Inflammatory macrophage treated with lipopolysaccharide for 4 hours (primary cell): ENCODE measurements at regions not wholly inside any gene's neighbourhood (a gene's known extent, or its start where the extent isn't known, plus 50 kb on each side); places are given as distances from the start of the nearest gene placed in this dataset.
"Not testable (repeated sequence)": the region's sequence is repeated elsewhere in the genome, so short reads cannot be mapped to it uniquely, and the experiment has no call there.

Experiments
- DNase-seq: peaks from one replicate; pipeline ENCODE4 v3.0.0-alpha.2; 2020

DNA sequence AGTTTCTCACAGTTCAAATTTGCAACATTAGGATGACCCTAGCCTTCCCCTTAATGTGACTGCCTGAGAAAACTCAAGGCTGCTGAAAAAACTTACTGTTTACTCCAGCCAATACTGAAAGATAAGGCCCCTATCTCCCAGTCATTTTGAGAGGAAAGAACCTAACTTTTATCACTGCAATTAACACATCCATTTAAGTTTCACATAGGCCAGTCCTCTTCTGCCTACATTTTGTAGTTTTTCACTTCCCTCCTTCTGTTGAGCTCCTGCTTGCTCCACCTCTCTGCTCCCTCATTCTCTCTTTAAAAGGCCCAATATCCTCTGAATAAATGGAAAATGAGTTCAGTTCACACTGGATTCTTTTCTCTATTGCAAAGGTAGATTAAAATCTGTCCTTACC, 1996.2 kb upstream of the FLRT2 start:
- DNase-seq: no peak

DNA sequence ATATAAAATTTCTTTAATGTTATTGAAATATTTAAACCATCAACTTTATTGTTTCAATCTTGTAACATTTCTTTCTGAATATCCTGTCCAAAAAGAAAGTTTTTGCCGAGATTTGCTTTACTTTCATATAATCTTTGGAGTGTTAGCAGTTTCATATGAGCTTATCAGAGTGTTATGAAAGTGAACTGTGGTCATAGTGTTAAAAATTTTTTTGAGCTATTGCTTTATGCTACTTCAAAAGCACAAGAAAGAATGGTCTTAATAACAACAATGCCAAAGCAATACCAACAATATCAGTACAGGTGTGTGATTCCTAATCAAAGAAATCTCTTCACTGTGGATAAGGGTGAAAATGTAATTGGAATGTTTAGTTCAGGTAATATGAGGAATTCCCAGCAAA, 1994.9 kb upstream of the FLRT2 start:
- DNase-seq: no peak

DNA sequence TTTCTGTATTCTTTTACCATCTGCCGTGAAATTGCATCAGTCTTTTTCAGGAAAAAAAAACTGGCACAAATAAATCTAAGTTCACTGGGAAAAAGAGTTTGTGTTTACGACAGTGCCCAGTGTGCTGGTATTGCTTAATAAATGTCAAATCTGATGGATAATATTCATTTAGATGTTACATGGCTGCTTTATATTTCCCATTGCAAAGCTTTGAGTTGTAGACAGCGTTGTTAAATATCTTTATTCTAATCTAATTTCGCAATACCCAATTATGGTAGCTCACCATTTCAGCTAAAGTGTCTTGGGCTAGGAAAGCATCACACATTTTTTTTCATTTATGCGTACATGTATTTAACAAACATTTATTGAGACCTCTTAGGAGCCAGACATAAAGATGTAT, 1994.5 kb upstream of the FLRT2 start:
- no peak for DNase-seq

DNA sequence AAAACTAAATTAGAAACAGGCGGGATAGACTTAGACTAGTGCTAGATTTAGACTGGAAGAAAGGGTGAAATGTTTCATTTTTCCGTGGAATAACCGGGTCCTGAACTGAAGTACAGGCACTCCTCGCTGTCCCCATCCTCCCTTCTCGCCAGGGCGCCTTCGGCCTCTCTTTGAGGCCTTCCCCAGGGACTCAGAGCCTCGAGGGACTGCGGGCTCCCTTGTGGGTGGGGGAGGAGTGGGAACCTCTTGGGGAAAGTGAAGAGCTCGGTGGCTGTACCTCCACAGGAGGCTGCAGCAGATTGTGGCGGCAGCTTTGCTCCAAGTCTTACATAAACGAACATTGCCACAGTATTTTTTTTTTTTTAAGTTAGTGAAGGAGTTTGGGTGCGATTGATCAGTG, 1988.8 kb upstream of the FLRT2 start:
- no peak for DNase-seq

DNA sequence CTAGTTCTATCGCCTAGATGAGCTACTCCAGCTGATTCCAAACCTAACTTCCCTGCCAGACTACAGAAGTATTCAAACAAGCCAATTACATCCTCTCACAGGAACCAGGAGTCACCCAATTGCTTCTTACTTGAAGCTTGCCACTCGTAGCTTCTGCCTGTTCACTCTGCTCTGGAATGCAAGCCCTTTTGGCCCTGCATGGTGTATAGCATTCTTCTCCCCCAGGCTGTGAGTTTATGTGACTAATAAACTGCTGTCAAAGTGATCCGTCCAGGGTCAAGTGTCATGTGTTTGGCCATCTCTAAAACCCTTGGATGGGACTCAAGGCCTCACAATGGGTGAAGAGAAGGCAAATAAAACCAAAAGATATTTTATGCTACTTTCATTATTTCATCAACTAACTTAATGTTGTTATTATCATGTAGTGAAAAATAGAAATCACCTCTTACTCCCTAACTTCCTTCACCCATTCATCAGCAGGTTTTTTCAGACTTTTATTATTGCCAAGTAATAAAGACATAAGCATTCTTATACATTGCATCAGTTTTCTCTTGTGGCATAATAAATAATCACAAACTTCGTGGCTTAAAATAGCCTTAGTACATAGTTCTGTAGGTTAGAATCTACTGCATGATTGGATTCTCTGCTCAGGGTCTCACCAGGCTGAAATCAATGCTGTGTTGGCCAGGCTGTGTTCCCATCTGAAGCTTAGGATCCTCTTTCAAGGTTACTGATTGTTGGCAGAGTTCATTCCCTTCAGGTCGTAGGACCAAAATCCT, 1981.7 kb upstream of the FLRT2 start:
- no peak for DNase-seq

DNA sequence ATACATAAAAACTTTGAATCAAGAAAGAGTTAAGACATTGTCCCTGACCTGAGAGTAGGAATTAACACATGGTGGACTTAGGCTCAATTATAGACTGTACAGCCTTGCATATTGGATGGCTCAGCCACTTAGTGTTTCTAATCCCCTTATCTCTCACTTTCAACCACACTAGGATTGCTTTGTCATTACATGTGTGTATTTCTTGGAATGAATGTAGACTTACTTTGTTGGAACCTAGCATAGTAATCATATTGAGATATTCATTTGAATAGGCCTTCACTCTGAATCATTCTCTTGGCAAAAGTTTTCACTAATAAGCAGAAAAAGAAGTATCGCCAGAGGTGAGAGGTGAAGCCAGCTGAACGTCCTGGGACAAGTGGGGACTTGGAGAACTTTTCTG, 1973.9 kb upstream of the FLRT2 start:
- no peak for DNase-seq

DNA sequence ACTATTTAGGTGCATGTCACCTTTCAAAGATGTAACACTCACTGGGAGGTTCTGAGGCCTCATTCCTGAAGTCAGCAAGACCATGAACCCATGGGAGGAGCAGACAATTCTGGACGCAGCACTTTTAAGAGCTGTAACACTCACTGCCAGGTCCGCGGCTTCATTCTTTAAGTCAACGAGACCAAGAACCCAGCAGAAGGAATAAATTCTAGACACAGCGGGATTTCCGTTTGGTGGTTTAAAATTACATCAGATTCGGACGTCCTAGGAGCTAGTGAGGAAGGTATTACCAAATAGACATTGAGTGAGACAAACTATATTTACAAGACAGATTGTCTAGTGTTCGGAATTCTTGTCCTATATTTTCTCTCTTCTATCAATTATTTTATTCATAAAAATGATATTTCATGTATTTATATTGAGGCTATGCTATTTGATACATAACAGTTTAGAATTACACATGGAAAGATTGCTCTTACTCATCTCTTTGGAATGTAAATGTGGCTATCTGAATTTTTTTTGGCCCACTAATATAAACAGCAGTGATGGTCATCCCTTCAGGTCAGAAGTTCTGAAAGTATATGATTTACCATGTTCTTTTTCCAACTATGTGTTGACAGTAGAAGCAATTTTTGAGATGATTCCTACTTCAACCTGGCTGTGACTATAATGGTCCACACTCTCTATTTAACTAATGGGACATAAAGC, 1973.0 kb upstream of the FLRT2 start:
- no peak for DNase-seq

DNA sequence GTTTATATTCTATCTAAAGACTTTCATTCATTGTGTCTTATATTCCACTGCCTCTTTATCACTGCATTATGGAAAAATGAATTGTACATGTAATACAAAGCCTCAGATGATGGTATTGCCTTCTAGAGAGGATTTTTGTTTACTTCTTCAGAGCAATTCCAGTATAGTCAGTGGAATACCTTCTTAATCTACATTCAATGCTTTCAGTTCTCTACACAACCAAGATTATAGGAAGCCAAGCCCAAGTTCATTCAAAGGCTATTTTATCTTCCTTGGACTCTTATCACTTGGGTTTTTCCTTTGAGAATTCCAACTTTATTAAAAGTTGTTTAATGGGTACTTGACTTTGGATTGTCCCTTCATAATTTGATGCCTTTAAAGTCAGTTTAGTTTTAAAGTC, 1971.0 kb upstream of the FLRT2 start:
- DNase-seq: no peak

DNA sequence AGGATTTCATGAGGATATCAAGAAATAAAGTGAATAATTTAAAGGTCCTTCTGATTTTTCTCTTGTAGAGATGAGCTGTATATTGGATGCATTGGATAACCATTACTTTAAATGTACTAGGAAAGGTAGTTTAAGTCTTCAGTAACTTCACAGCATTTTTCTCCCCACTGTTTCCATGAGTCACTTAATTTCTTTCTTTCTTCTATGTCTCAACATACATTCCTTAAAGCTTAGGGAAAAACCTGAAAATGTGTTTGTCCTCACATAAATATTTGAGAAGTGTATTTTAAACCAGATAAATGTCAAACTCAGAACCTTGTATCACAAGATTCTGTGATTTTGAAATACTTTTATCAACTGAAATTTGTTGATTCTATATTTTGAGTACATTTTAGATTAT, 1970.2 kb upstream of the FLRT2 start:
- DNase-seq: no peak

DNA sequence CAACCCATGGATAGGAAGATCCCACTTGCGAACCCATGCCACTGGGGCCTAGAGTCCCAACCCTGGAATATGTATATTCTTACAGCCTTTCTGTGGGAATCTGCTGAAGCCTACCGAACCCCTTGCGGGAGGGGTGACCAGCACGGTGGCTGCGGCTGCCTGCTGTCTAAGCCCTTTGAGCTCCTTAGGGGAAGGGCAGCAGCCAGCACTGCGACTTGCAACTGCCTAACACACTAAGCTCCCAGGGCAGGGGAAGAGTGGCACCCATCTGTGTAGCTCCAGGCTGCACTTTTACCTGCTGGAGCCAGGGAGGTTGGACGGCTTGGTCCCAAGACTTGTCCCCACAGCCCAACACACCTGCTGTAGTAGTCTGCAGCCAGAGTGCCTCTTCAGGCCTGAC, 1968.7 kb upstream of the FLRT2 start:
- DNase-seq: no peak

DNA sequence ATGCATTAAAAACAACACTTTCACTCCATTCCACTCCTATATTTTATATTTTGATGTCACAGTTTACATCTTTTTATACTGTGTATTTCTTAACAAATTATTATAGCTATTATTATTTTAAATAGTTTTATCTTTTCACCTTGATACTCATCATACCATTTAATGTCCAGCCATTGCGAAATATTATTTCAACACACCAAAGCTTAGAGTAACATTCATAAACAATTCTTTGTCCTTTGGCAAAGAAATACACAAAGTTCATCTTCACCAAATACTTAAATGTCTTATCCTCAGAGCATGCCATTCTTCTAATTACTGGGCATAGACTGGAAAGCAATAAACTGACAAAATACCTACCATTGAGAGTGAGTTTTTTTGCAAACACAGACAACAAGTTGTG, 1963.4 kb upstream of the FLRT2 start:
- no peak for DNase-seq

DNA sequence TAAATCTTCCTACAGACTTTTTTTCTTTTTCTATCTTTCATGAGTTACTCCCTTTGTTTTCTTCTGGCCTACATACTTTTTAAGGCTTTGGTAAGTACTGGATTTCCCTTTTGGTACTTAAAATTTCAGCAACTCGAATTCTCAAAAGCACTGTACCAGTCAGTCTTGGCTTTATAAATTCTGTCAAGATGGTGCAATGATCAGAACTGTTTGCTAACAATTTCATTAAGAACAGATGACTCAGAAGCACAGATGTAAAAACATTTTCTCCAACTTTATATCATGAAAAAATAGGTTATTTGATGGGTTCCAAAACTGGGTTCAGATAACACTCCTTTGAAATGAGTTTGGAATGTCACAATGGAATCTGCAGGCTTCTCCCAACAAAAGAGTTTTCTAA, 1961.8 kb upstream of the FLRT2 start:
- DNase-seq: no peak

DNA sequence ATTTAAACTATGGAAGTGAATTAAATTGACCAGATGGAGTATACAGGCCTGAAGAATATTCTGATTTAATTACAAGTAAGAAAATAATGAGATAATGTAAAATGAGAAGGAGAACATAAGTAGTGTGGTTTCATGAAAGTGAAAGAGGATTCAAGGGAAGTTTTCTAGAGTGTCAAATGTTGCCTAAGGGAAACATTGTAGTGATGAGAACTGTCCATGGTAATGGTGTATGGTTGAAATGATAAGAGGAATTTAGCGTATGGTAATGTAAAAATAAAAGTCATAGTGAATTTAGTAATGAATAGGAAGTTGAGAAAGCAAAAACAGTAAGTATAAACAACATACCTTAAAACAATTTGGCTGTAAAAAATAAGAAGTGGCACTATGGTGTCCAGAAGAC, 1954.6 kb upstream of the FLRT2 start:
- DNase-seq: no peak

DNA sequence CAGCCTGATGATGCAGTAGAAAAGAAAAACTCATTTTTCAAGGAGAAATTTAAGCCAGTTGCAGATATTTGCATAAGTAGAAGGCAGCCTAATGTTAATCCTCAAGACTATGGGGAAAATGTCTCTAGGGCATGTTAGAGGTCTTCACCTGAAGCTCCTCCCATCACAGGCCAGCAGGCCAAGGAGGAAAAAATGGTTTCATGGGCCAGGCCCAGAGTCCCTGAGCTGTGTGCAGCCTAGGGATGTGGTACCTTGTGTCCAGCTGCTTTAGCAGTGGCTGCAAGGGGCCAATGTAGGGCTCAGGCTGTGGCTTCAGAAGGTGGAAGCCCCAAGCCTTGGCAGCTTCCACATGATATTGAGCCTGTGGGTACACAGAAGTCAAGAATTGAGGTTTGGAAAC, 1946.7 kb upstream of the FLRT2 start:
- DNase-seq: no peak

DNA sequence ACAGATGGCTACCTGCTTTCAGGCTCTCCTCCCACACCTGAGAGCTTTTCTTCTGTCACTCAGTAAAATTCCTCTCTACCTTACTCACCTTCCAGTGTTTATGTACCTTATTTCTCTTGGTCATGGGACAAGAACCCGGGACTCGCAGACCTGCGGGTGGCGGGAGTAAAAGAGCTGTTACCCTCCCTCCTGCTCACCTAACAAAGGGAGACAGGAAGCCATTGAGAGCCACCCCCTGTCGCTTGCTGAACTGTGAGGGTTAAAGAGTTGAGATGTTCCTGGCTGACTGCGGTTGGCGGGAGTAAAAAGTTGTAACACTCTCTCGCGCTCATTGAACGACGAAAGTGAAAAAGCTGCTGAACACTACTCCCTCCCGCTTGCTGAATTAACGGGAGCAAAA, 1935.1 kb upstream of the FLRT2 start:
- DNase-seq: no peak

DNA sequence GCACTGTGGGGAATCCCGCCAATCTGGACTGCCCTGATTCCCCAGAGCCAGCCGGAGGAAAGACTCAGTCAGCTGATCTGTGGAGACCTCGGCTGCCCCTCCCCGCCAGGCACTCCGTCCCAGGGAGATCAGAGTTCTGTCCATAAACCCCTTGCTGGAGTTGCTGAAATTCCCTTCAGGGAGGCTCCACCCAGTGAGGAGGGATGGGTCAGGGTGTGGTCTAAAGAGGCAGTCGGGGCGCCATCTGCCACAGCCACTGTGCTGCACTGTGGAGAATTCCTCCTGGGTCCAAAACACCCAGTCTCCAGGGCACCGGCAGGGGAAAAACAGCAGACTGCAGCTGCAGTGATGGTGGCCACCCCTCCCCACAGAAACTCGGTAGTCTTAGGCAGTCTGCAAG, 1922.3 kb upstream of the FLRT2 start:
- no peak for DNase-seq

DNA sequence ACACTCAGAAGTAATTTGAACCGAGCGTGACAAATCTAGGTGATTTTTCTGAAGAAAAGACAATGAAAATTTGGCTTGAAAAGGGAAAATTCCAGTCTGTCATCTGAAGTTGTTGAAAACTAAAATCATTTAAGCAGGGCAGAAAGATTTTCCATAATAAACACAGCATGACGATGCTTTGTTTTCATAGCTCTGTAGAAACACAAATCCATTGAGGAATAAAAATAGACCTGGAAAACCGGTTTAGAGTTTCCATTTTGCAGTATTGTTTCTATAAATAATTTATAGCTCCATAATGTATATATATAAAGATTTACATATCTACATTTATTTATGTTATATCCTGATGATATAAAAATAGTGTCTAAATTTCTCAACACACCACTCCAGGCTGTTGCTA, 1918.5 kb upstream of the FLRT2 start:
- no peak for DNase-seq

DNA sequence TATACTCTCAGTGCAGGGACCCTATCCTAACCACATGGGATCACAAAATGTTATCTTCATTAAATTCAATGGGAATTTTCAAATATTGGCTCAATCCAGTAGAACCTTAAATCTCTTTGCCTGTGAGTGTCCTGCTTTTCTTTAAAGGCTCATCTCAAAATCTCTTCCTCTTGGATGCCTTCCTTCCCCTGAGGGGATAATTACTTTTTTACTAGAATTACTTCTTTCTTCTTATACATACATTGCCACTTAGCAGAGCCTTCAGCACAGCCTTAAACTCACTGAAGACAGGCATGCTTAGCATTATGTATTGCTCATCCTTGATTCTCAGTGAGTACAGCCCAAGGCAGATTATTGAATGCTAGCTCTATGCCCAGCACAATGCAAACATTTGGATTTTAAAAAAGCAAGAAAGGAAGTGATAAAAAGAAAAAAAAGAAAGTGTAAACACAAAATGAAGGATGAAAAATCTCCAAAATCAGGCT, 1918.0 kb upstream of the FLRT2 start:
- DNase-seq: no peak

DNA sequence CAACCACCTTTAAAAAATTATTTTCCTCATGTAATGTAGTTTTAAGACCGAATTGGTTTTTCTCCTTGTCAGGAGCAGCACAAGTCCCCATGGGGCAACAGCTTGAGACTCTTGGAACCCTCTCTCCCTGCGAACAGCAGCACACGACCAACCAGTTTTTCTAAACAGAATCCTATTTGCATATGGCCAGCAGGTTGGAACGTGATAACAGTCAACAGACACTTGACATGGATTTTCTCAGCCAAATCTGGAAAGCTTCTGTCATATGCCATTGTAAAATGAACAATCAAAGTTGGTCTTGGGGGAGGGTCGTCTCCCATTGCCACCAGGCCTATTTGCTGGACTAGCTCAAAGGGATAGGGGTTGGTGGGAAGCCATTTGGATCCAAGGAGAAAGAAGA, 1915.0 kb upstream of the FLRT2 start:
- no peak for DNase-seq

DNA sequence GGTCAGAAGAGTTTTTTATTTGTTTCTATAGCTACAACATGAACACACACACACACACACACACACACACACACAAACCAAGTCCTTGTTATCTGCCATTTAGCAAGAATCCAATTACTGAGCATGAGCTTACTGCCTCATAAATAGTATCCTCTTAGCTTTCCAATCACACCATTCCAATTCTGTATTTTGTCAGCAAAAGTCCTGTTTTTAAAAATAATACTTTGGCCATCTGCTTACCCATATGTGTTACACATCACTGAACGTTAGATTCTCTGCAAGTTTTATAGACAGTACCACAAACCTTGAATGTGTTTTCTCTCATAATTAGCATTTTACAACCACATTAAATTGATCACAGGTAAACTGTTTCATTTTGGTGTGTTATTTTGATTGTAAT, 1905.4 kb upstream of the FLRT2 start:
- no peak for DNase-seq

DNA sequence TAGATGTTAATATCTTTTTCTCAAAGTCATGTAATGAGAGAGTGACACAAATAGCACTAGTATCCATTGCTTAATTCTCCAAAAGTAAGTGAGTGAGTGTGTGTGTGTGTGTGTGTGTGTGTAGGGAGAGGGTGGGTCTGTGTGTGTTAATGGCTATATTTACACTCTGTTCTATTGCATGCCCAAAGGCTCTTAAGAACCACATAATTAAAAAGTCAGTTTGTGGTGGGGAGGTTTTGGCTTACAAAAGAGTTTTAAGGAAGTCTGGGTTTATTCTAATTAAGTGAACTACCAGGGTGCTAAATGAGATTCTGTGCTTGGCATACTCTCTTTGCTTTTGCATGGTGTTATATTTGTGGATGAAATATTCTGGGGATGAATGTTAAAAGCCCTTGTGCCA, 1897.6 kb upstream of the FLRT2 start:
- no peak for DNase-seq

DNA sequence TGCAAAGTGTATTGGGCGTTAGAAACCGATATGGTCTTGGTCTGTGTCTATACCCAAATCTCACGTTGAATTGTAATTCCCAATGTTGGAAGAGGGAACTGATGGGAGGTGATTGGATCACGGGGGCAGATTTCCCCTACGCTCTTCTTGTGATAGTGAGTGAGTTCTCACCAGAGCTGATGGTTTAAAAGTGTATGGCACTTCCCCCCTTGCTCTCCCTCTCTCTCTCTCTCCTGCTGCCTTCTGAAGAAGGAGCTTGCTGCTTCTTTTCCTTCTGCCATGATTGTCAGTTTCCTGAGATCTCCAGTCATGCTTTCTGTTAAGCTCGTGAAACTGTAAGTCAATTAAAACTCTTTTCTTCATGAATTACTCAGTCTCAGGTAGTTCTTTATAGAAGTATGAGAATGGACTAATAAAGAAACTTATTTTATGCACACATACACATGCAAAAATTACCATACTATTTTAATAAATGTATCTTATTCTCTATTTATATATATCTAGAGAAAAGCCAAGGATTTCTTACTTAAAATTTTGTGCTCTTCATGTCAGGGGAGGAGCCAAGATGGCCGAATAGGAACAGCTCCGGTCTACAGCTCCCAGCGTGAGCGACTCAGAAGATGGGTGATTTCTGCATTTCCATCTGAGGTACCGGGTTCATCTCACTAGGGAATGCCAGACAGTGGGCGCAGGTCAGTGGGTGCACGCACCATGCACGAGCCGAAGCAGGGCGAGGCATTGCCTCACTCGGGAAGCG, 1891.0 kb upstream of the FLRT2 start:
- no peak for DNase-seq

DNA sequence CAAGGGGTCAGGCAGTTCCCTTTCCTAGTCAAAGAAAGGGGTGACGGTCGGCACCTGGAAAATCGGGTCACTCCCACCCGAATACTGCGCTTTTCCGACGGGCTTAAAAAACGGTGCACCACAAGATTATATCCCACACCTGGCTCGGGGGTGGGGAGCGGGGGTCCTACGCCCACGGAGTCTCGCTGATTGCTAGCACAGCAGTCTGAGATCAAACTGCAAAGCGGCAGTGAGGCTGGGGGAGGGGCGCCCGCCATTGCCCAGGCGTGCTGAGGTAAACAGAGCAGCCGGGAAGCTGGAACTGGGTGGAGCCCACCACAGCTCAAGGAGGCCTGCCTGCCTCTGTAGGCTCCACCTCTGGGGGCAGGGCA, 1890.5 kb upstream of the FLRT2 start:
- not testable (repeated sequence) for DNase-seq

DNA sequence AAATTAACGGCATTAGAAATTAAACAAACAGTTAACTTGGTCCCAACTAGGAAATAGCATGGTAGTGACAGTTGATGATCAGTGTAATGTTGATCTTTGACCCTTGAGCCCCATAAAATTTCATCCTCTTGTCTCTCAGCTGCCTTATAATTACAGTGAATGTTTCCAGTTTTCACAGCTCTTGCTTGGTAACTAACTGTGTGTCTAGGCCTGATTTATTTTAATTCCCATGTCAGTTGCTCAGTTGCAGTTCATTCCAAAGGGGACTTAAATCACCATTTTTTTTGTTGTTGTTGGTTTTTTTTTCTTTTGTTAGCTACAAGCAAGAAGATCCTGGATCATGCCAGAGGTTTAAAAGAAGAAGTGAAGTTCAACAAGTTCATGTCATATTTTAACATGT, 1883.7 kb upstream of the FLRT2 start:
- no peak for DNase-seq
